HG03342 (cell line): ENCODE measurements at regions not wholly inside any gene's neighbourhood (a gene's known extent, or its start where the extent isn't known, plus 50 kb on each side); places are given as distances from the start of the nearest gene placed in this dataset.
A peak's percentile ranks its signal among the peaks of the same experiment; 100 is the strongest.

Source experiments
- ATAC-seq: cut with Tn5 transposase; IDR thresholded peaks from one replicate; pipeline ENCODE4 v1.9.1; 2021; ENCODE audit warnings: mild to moderate bottlenecking, moderate library complexity; ENCODE audit not compliant: unreplicated experiment

DNA sequence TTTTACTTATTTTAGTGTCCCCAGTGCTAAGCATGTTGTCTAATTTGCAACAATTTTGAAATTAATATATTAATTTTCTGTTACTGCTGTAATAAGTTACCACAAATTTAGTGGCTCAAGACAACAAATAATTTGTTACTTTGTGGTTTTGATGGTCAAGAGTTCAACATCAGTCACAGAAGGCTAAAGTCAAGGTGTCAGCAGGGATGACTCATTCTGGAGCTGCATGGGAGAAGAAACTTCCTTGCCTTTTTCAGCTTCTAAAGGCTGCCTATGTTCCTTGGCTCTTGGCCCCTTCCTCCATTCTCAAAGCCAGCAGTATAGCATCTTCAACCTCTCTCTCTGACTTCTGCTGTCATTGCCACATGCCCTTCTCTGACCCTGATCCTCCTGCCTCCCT is 271.8 kb downstream of the HLX start:
- ATAC-seq, result no peak

DNA sequence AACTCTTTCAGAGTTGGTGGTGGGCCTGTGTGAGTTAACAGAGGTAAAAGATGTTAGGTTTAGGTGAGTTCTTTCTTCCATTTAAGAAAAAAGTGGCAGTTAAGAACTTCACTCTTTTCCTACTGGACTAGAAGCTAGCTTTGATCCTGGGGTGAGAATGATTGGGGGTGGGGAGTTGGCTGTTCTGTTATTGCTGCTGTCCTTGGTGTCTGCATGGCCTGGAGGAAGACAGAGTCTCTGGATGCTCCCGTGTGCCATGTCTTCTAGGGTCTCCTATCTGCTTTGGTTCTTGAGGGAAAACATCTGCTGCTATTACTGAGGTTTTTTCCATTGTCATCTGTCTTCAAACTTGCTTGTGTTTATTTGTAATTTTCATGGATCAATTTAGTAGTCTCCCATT is 275.7 kb downstream of the HLX start:
- no peak for ATAC-seq

DNA sequence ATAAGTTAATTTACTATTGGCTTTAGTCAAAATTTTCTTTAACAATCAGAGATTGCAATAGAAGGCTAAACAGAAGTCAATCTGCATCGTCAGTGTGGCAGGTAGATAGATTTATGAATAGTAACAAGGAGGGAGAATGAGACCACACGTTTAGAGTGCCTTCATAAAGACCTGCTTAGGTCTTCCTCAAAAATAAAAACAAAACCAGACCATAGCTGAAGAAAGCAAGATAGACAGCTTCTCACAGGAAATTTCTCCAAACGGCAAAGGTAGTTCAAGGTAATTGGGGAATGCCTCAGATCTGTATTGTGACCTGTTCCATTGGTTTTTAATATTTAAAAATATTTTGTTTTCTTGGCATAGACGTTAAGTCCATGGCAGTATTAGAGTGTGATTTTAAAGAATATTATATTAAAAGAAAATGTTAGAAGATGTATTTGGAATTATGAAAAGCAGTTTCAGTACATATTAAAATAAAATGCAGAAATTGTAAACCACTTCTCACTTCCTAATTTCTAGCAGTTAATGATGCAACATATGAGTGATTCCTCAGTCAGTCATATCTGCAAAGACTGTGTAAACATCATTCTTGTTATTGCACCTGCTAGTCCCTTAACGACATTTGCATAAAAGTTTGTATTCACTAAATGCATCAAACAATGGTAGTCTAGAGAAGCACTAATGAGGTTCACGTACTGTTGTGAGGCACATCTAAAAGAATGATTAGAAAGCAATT is 278.0 kb downstream of the HLX start:
- ATAC-seq, result peak; percentile 96

DNA sequence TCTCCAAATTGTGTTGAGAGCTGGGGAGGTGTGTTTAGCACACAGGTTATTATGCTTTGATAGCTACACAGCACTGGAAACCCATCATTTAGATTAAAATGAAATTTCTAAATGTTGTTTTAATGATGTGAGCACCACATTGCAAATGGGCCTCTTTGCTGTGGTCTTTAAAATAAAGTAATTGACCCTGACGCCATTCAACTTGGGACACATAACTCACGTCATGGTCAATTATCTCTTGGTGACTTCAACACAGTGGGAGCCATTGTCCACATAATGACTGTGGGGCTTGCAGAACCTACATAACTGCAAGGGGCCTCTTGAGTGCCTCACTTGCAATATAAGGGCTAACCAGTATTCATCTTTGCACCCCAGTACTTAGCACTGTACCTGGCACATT is 280.4 kb downstream of the HLX start:
- ATAC-seq, result no peak

DNA sequence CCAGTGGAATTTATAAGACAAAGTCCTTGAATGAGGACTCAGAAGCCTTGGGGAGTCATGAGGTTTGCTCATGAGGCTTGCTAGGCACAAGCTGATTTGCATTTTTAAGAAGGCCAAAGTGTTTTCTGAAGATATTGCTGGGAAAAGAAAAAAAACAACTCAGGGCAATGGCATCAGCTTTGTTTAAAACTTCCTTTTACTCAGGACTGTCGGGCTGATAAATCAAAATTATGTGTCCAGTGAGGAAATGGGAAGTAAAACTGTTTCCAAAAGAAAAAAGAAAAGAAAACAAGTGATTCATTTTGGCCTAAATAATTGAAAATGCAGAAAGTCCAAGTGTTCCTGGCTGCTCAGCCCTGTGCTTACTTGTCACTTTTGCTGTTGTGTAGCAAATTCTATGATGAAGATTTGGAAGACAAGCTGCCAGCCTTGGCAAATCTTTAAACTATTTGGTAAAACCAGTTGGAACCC is 282.4 kb downstream of the HLX start:
- ATAC-seq, result no peak

DNA sequence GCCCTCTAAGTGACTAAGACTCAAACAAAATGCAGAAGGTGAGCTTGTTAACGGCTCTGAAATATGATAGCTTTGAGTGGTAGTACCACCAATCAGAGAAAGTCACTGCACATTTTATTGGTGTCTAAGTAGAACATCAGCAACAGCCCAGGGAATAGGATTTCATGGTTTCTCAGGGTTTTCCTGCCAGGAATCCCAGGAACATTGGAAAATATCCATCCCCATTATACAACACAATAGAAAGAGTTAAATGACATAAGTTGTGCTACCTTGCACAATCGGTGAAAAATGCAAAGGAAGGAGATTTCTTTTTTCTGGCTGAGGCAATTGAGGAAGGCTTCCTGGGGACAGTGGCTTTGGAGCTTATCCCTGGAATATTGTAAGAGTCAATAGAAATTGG is 283.1 kb downstream of the HLX start:
- no peak for ATAC-seq

DNA sequence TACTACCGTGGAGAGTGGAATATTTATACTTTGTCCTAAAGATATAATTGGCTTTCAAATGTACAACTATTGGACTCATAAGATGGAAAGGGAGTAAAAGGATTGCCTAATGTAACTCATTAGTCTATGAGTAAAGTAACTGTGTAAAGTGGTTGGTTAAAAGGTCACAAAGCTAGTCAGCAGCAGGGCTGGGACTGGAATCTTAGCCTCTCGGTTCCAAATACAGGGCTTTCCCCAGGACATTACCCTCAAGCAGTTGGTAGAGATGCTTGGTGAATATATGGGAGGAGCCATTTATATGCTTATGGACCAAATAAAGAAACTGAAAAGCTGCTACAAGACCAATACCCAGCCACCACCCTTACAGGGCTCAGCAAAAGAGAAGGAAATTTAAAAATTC is 283.7 kb downstream of the HLX start:
- no peak for ATAC-seq

DNA sequence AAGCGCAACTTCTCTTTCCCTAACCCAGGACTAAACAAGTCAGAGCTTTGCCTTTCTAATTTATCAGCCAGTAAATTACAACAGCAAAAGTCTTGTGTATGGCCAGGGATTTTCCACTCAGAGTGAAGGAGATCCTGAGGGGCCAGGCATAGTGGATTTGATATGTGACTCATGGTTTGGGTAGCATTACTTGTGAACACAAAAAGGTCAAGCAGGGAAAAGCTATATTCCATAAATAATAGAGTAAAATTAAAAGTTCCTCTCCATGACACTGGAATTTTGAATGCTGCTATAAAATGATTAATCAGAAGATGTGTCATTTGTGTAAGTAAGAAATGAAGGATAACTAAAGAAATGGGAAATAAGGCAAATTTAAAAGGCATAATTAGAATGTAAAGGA is 284.8 kb downstream of the HLX start:
- no peak for ATAC-seq

DNA sequence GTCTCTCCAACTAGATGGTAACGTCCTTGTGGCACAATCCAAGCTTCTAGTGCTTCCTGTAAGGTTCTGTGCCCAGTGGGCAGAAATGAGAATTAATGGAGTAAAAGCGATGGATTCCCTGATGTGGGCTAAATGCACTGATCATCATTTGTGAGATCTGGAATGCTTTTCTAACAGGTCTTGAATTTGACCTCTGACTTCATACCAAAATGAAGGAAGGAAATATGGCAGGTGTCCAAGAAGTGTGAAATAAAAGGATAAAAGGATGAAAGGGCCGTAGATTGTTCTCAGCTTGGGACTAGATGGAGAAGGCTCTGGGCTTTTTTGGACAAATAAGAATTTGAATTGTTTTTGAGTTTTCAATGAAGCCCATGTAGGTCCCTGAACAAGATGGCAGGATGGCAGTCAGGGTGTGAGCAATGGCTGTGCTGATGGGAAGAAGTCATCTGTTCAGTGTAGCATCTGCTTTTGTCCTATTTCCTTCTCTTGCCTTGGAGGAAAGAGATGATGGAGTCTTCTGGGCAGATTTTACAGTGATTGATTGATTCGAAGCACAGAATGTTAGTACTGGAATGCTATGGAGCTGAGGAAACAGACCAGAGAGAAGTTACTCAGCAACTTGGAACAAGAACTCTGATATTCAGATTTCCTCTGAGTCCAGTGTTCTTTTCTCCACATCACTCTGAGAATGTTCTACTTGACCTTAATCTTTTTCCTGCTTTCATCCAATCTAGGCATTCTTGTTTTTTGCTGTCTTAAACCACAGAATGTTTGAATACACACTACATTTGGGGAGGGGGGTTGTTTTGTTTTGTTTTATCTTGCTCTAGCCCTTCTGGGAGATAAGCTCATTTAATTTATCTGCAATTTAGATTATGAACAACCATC is 286.0 kb downstream of the HLX start:
- no peak for ATAC-seq

DNA sequence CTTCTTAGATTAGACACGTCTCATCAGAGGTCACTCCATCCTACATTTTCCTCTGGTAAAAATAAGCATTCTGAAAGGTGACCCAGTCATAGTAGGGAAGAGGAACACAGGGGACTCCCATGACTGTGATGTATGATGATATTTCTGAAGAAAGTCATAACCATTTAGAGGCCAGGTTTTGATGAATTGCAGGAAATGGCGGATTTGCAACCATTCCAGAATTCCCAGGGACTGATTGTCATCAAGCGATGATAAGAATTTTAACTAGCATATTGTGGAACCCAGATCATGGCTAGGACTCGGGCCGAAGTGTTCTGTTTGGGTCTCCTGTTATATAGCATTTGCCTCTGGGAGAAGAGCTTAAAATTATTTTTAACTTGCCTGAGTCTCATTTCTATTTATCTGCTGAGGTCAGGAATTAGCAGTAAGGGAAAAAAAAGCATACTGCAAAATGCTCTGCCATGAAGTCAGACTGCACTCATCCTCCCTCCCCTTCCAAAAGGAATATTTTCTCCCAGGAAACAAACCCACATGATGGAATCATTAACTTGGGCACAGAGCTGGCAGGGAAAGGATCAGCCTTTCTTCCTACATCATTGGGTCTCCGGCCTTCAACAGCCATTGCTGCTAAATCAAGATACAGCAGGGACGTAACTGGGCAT is 286.7 kb downstream of the HLX start:
- no peak for ATAC-seq

DNA sequence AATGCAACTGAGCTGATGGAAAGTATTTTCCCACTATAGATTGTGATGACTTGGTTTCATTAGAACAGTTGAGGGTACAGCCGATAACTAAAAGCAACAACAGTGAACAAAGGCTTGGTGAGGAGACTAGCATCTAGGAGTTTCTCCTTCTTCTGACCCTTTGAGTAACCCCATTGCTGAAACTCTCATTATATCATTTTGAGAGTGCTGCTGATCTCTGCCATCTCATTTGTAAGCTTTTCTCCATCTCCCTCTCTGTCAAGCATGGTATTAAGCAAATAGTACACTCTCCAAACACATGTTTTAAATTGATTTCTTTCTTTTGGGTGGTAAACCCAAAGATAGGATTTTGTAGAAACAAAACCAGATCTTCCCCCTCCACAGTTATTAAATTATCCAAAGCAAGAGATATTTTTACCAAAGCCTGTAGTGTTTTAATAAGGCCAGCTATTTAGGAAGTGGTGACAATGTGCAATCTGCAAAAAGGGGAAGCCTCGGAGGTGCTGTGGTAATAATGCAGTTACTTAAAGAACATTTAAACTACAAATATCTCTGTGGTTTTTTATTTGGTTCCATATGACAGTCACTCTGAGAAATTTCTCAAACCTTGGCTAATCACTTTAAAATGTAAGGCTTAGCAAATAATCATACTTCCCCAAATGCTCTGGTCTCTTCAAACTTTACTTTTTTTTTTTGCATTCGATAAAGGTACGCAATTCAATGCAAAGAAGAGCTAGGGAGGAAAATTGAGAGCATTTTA is 287.5 kb downstream of the HLX start:
- ATAC-seq, result peak; percentile 79

DNA sequence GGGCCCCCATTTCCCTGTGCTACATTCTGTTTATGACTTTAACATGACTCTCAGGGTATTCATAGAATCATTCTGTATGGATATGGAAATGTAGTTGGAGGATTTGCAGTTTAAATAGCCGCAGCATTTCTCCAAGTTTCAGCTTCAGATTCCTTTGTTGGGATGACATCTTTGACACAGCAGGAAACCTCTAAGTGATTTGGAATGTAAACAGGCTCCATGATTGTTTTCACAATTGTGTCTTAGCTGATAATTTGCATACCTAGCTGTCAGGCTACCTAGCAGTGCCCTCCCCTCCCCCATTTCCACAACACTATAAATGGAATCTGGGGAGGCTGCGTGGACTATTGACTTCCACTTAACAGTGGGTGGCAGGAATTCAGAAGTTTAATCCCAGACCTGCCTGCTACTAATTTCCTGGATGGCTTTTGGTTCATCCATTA is 290.2 kb downstream of the HLX start:
- no peak for ATAC-seq

DNA sequence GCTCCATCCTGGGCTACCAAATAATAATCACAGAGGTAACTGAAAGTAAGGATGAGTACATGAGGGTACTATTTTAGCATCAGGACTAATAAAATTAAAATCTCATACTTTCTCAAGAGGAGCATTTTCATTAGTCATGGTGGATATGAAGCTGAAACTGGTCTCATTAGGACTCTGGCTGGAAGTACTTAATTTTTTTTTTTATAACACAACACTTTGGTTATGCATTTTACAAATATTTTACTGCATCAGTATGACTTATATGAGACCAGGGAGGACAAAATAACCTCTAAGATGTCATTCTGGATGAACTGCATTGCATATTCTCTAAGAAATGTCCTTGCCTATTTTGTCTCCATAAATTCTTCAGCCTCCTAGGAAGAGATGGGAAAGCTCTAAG is 290.9 kb downstream of the HLX start:
- ATAC-seq, result no peak

DNA sequence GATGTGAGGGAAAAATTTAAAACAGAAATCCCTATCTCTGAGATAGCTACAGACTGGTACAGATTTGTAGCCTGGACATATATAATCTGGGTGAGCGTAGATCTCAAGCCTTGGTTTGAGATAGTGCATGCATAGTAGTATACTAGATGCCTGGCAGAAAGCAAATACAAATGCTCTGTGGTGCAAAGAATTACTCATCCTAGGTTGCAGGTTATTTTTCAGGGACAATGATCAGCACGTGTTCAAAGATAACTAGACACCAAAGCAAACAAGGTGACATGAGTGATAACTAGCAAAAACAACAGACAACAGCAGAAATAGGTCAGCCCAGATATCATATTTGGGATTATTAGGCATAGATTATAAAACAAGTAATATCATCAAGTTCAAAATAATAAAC is 292.5 kb downstream of the HLX start:
- no peak for ATAC-seq

DNA sequence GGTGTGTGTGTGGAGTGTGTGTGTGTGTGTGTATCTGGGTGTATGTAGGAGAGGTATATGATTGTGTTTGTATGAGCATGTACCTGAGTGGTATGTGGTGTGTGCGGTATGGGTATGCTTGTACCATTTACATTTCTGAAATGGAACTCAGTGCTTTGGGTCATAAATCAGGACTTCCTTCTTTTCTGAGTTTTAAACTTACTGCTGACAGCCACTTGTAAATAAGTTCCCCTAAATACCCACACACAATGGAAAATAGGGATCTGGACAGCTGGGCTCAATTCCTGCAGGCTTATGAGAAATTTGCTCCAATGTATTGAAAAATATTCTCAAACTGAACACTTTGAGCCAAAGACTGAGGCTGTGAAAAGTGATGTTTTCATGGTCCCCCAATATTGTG is 293.6 kb downstream of the HLX start:
- no peak for ATAC-seq

DNA sequence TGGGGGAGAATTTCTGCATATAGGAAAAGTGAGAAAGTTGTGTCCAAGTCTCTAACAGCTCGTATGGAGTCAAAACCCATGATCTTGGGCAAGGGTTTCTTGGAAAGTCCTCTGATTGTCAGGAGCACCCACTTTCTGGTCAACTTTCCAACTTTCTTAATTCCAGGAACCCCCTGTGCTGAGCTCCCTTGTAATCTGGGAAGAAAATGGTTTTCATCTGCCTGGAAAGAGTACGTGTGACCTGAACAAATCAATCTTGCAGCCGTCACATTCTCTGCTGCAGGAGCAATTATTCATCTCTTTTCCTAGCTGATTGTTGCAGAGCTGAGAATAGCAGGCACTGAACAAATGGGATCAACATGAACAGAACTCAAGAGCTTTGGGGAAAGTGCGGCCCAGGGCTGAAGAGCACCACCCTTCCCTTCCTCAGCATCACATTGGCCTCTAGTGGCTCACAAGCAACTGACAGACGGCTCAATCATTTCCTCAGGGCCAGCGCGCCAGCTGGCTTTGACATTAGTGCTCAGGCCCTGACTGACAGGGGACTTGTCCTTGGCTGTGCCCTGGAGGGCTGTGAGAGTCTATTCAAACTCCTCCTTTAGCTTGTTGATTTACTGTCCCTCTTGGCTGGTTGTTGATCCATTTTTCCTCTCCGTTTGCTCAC is 295.2 kb downstream of the HLX start:
- ATAC-seq, result no peak

DNA sequence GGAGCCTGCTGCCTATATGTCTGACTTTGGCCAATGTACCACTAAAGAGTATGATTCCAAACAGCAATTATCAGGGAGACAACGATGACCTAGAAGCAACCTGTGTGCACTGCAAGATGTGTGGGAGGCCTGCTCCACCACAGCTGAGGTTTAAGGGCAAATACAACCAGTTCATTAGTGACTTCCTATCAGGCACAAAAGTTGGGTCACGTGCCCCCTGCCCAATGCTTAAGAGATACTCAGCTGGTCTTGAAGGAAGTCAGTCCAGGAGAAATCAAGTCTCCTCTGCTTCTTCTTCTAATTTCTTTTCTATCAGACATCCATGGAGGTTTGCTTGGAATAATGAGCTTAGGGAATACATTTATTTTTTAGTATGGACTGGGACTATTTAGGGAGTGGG is 296.0 kb downstream of the HLX start:
- no peak for ATAC-seq

DNA sequence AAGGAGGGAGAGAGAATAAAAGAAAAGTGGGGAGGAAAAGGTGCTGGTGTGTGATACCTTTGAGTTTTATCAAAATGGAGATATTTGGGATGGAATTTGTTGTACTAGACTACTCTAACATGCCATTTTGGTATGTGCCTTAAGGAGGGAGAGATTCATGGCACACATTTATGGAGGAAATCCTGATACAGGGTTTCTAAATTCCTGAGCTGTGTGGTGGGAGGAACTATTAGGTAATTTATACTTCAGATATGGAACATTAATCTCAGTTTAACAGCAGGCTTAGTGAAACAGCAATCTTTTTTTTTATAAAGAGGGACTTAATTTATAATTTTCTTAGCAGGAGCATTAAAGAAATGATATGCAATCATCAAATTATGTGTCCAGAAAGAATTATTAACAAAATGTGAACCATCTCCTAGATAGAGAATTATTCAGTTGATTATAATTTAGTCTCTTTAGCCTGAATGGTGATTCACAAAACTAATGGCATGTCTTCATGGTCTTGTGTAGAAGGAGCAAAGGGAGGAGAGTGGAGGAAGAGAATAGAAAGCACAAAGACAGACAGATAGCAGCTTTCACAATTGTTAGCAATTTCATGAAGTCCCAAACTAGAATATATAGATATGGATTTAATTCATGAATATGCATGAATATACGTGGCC is 301.6 kb downstream of the HLX start:
- ATAC-seq, result no peak

DNA sequence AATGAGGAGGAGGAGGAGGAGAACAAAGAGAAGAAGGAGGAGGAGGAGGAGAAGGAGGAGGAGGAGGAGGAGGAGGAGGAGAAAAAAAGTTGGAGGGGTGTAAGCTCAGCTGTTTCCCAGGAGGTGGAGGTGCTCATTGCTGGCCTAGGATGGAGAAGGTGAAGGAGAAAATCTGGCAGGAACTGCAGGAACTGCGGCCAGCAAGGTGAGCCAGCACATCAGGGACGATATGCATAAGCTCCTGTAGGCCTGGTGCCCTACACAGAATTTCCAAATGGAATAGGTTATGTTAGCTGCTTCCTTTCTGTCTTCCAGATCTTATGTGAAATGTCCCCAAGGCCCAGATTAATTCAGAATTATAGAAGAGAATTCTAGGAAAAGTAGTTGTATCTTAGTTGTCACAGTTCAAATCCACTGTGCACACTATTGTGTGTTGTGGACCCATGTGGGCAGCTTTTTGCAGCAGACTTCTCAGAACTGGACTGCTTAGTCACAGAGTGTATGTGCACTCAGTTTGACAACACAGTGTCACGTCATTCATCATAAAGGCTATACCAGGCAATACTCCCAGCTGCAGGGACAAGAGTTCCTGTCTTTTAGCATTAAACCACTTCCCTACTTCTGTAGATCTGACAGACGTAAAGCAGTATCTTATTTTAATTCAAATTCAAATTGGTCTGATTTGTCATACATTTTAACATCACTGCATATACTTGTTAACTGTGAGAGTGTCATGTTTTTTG is 303.7 kb downstream of the HLX start:
- no peak for ATAC-seq
